Superior temporal gyrus (tissue), 1 donor: ENCODE measurements at regions not wholly inside any gene's neighbourhood (a gene's known extent, or its start where the extent isn't known, plus 50 kb on each side); places are given as distances from the start of the nearest gene placed in this dataset.
"Not testable (repeated sequence)": the region's sequence is repeated elsewhere in the genome, so short reads cannot be mapped to it uniquely, and the experiment has no call there.

Experiments
- DNase-seq: peaks from one replicate; pipeline ENCODE4 v3.0.0-alpha.2; 2016; ENCODE audit errors: extremely low spot score

- no peak for DNase-seq
Measured at GRCh38 chr13:87981416-87981815, 310.2 kb downstream of the SLITRK5 start.

GRCh38 chr13:87982400-87982799 is 311.2 kb downstream of the SLITRK5 start:
- no peak for DNase-seq

- DNase-seq: no peak
Measured at GRCh38 chr13:87986639-87987250, 315.6 kb downstream of the SLITRK5 start.

- DNase-seq: no peak
Measured at GRCh38 chr13:87998081-87998480, 326.9 kb downstream of the SLITRK5 start.

- DNase-seq: no peak
Measured at GRCh38 chr13:87999240-87999700, 328.1 kb downstream of the SLITRK5 start.

GRCh38 chr13:87999788-88000187 is 328.6 kb downstream of the SLITRK5 start:
- no peak for DNase-seq

GRCh38 chr13:88000239-88000638 is 329.1 kb downstream of the SLITRK5 start:
- DNase-seq: no peak

- DNase-seq: no peak
Measured at GRCh38 chr13:88000787-88001186, 329.6 kb downstream of the SLITRK5 start.

GRCh38 chr13:88005188-88005587 is 334.0 kb downstream of the SLITRK5 start:
- DNase-seq: no peak

- no peak for DNase-seq
Measured at GRCh38 chr13:88014527-88014926, 343.4 kb downstream of the SLITRK5 start.

GRCh38 chr13:88022431-88023208 is 351.4 kb downstream of the SLITRK5 start:
- no peak for DNase-seq

- DNase-seq: no peak
Measured at GRCh38 chr13:88026241-88026640, 355.1 kb downstream of the SLITRK5 start.

- DNase-seq: no peak
Measured at GRCh38 chr13:88031980-88032559, 360.9 kb downstream of the SLITRK5 start.

GRCh38 chr13:88036205-88036604 is 365.0 kb downstream of the SLITRK5 start:
- not testable (repeated sequence) for DNase-seq

- no peak for DNase-seq
Measured at GRCh38 chr13:88042489-88042888, 371.3 kb downstream of the SLITRK5 start.

GRCh38 chr13:88051746-88052482 is 380.7 kb downstream of the SLITRK5 start:
- DNase-seq: no peak

GRCh38 chr13:88063741-88064140 is 392.6 kb downstream of the SLITRK5 start:
- no peak for DNase-seq

- no peak for DNase-seq
Measured at GRCh38 chr13:88066847-88067246, 395.7 kb downstream of the SLITRK5 start.

- DNase-seq: no peak
Measured at GRCh38 chr13:88068316-88068715, 397.1 kb downstream of the SLITRK5 start.

GRCh38 chr13:88068975-88069374 is 397.8 kb downstream of the SLITRK5 start:
- DNase-seq: no peak

- DNase-seq: no peak
Measured at GRCh38 chr13:88071371-88071770, 400.2 kb downstream of the SLITRK5 start.

GRCh38 chr13:88074794-88075510 is 403.8 kb downstream of the SLITRK5 start:
- DNase-seq: no peak
